ENCODE measurements at regions not wholly inside any gene's neighbourhood (a gene's known extent, or its start where the extent isn't known, plus 50 kb on each side); places are given as distances from the start of the nearest gene placed in this dataset.

DNA sequence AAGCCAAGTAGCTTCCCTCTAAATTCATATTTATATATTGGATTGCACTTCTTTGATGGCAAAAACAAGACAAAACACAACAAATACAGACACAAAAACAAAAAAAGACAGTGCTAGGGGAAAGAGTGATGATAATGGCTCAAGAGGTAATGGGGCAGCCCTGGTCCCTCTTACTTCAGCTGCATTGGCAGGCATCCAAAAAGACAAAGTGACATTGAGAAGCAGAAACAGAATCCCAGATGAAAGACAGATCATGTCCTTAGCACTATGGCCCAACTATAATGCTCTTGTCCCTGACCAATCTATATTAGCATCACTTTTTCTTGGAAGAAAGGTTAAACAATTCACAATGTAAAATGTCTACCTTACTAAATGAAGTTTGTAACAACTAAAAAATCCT, 76.2 kb downstream of the GPR85 start:
- no peak for TF ChIP-seq SIN3A (IDR thresholded peaks at IDR 0.05; ENCODE audit: borderline replicate concordance, insufficient read depth, low read length)
- TF ChIP-seq POLR2AphosphoS5 (IDR thresholded peaks at IDR 0.05; ENCODE audit: low read depth, low read length): no peak
- no peak for TF ChIP-seq TAF1 (IDR thresholded peaks at IDR 0.05; ENCODE audit: borderline replicate concordance, insufficient read depth, low read length)
- no peak for TF ChIP-seq REST (IDR thresholded peaks at IDR 0.05; ENCODE audit: insufficient read depth in 1 of 2, low read depth in 2 of 2, low read length in 2 of 2)
- TF ChIP-seq FOXP2 (optimal IDR thresholded peaks at IDR 0.05; ENCODE audit: borderline replicate concordance, extremely low read depth, extremely low read length, insufficient read depth): no peak
